Thyroid gland (tissue), 4 donors: ENCODE measurements at regions not wholly inside any gene's neighbourhood (a gene's known extent, or its start where the extent isn't known, plus 50 kb on each side); places are given as distances from the start of the nearest gene placed in this dataset.
"Not testable (repeated sequence)": the region's sequence is repeated elsewhere in the genome, so short reads cannot be mapped to it uniquely, and the experiment has no call there.

Experiments
- DNase-seq, 2 donors: peaks; one replicate each; pipeline ENCODE4 v3.0.0-alpha.2; 2019
- H3K27ac ChIP-seq, 3 donors: fragments of 200-600 bp; sonication (generic); 1 replicate in 2 of 3; 2 replicates in 1 of 3; pipeline ENCODE4 v1.5.1; 2016 to 2019; ENCODE audit warnings: mild to moderate bottlenecking in 1 of 3, moderate library complexity in 1 of 3
- H3K27me3 ChIP-seq: fragments of 200-600 bp; sonication (generic); one replicate; pipeline ENCODE4 v1.5.1; 2019
- H3K36me3 ChIP-seq, 2 donors: fragments of 200-600 bp; sonication (generic); one replicate each; pipeline ENCODE4 v1.5.1; 2016 to 2019
- H3K4me1 ChIP-seq, 2 donors: fragments of 200-600 bp; sonication (generic); one replicate each; pipeline ENCODE4 v1.5.1; 2017 to 2019
- H3K4me3 ChIP-seq, 3 donors: fragments of 200-600 bp; sonication (generic); replicated peaks in 1 of 3; 1 replicate in 2 of 3; 2 replicates in 1 of 3; pipeline ENCODE4 v1.5.1; 2016; ENCODE audit warnings: mild to moderate bottlenecking in 1 of 3
- H3K9me3 ChIP-seq: fragments of 200-600 bp; sonication (generic); one replicate; pipeline ENCODE4 v1.5.1; 2017
- CTCF ChIP-seq, 6 experiments: fragments of 200-600 bp in 3 of 6; fragments of 450-650 bp in 3 of 6; sonication (generic) in 3 of 6; IDR thresholded peaks; one replicate each; pipeline ENCODE4 v1.5.1; 2016 to 2019; ENCODE audit warnings: antibody characterized with exemption in 6 of 6, mild to moderate bottlenecking in 2 of 6, inconsistent platforms in 1 of 6, moderate library complexity in 1 of 6
- POLR2A ChIP-seq, 2 donors: fragments of 450-650 bp; IDR thresholded peaks; one replicate each; pipeline ENCODE4 v1.6.1; 2017; ENCODE audit warnings: antibody characterized with exemption in 2 of 2, mild to moderate bottlenecking in 2 of 2, moderate library complexity in 1 of 2
- WGBS, 2 donors: methylation state at CpG; one replicate each; pipeline ENCODE4 v1.1.5; 2017; 5-methylcytosine and 5-hydroxymethylcytosine counted together
- intact Hi-C: fragments of 100-400 bp; cut with DNase I; formaldehyde crosslinking; loops from one replicate; pipeline ENCODE4 v1.15.1; 2023

DNA sequence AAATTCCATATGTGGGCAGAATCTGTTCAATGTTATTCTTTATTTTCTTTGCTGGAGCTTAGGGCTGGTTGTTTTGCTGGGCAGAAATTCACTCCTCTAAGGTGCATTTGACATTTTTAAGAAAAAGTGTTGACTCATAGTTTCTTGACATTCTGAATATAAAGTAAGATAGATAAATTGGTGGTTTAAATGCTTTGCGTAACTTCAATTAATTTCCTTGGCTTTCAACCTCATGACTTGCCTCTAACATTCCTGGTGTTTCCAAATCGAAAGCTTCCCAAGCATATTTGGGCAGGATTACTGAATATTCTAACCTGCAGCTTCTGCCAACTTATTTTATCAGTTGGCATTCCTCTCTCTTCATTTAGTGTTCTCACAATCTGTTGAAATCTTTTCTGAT, 718.7 kb upstream of the ADGRB3 start:
- H3K9me3 ChIP-seq: no peaks in the 10 kb centered on the region
- no peaks in the 10 kb centered on the region for H3K27me3 ChIP-seq
- H3K4me1 ChIP-seq: no peaks in the 10 kb centered on the region
- no peak overlapping the region for H3K4me3 ChIP-seq
- 74 to 82% methylated on average over 2 of the region's 2 CpGs for WGBS, 2 donors
- intact Hi-C loops: no loop called here
- no peaks in the 10 kb centered on the region for H3K36me3 ChIP-seq
- H3K27ac ChIP-seq: no peak overlapping the region
- DNase-seq: no peak
- no peak for TF ChIP-seq CTCF (IDR thresholded peaks at IDR 0.05)
- TF ChIP-seq POLR2A (IDR thresholded peaks at IDR 0.05): no peak

- TF ChIP-seq POLR2A (IDR thresholded peaks at IDR 0.05): no peak
- no peak for TF ChIP-seq CTCF (IDR thresholded peaks at IDR 0.05)
- no peaks in the 10 kb centered on the region for H3K36me3 ChIP-seq
- intact Hi-C loops: no loop called here
- no peaks in the 10 kb centered on the region for H3K4me1 ChIP-seq
- H3K27ac ChIP-seq: no peak overlapping the region
- WGBS, 2 donors: 36 to 41% methylated on average over 1 of the region's 1 CpG
- H3K27me3 ChIP-seq: no peaks in the 10 kb centered on the region
- no peaks in the 10 kb centered on the region for H3K9me3 ChIP-seq
- H3K4me3 ChIP-seq: no peak overlapping the region
- DNase-seq: no peak
Measured at GRCh38 chr6:67914419-67914818, 720.7 kb upstream of the ADGRB3 start.

- WGBS, 2 donors: 87 to 88% methylated on average over 2 of the region's 2 CpGs
- no peak for DNase-seq
Measured at GRCh38 chr6:67909354-67909753, 725.7 kb upstream of the ADGRB3 start.

GRCh38 chr6:67908379-67908778, 726.7 kb upstream of the ADGRB3 start:
- no peaks in the 10 kb centered on the region for H3K27me3 ChIP-seq
- H3K27ac ChIP-seq: no peak overlapping the region
- intact Hi-C loops: no loop called here
- no peak for TF ChIP-seq CTCF (IDR thresholded peaks at IDR 0.05)
- no peak for TF ChIP-seq POLR2A (IDR thresholded peaks at IDR 0.05)
- WGBS, 2 donors: 74 to 78% methylated on average over 2 of the region's 2 CpGs
- no peaks in the 10 kb centered on the region for H3K36me3 ChIP-seq
- H3K9me3 ChIP-seq: no peaks in the 10 kb centered on the region
- DNase-seq: no peak
- no peaks in the 10 kb centered on the region for H3K4me1 ChIP-seq
- no peak overlapping the region for H3K4me3 ChIP-seq

More at GRCh38 chr6:67909354-67909753, 725.7 kb upstream of the ADGRB3 start:
- Histone ChIP-seq H3K4me3 (no peak overlapping the region), H3K36me3 (no peaks in the 10 kb centered on the region), H3K27ac (no peak overlapping the region), H3K4me1 (no peaks in the 10 kb centered on the region), H3K9me3 (no peaks in the 10 kb centered on the region), H3K27me3 (no peaks in the 10 kb centered on the region)
- intact Hi-C loops: no loop called here
- TF ChIP-seq CTCF (IDR thresholded peaks at IDR 0.05): no peak
- no peak for TF ChIP-seq POLR2A (IDR thresholded peaks at IDR 0.05)

DNA sequence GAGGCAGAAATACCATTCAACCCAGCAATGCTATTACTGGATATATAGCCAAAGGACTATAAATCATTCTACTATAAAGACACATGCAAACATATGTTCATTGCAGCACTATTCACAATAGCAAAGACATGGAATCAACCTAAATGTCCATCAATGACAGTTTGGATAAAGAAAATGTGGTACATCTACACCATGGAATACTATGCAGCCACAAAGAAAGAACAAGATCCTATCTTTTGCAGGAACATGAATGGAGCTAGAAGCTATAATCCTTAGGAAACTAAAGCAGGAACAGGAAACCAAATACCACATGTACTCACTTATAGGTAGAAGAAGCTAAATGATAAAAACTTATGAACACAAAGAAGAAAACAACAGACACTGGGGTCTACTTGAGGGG, 730.3 kb upstream of the ADGRB3 start:
- H3K27ac ChIP-seq, intact Hi-C loops, H3K36me3 ChIP-seq, H3K27me3 ChIP-seq, H3K4me1 ChIP-seq, H3K4me3 ChIP-seq, H3K9me3 ChIP-seq, DNase-seq: not testable (repeated sequence)

DNA sequence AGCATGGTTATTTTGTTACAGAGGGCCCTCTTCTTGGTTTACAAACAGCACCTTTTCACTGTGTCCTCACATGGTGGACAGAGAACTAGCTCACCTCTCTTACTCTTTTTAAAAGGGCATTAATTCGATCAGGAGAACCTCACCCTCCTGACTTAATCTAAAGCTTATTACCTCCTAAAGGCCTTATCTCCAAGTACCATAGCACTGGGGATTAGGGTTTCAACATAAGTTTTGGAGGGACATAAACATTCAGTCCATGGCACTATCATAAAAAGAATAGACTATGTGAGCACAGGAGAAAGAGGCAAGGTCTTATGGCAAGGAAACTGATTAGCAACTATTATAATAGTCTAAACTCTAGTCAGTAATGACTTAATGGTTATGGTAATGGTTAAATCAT, 736.2 kb upstream of the ADGRB3 start:
- no peaks in the 10 kb centered on the region for H3K4me1 ChIP-seq
- H3K36me3 ChIP-seq: no peaks in the 10 kb centered on the region
- TF ChIP-seq POLR2A (IDR thresholded peaks at IDR 0.05) (no peak), CTCF (IDR thresholded peaks at IDR 0.05) (no peak)
- no peaks in the 10 kb centered on the region for H3K27me3 ChIP-seq
- no peak overlapping the region for H3K4me3 ChIP-seq
- intact Hi-C loops: no loop called here
- no peaks in the 10 kb centered on the region for H3K9me3 ChIP-seq
- no peak for DNase-seq
- 71 to 84% methylated on average over 1 of the region's 1 CpG for WGBS, 2 donors
- no peak overlapping the region for H3K27ac ChIP-seq
